Inferior parietal cortex (tissue), 1 donor: ENCODE measurements at regions not wholly inside any gene's neighbourhood (a gene's known extent, or its start where the extent isn't known, plus 50 kb on each side); places are given as distances from the start of the nearest gene placed in this dataset.
"Not testable (repeated sequence)": the region's sequence is repeated elsewhere in the genome, so short reads cannot be mapped to it uniquely, and the experiment has no call there.

ENCODE experiments used
- DNase-seq: peaks from one replicate; pipeline ENCODE4 v3.0.0-alpha.2; 2016; ENCODE audit errors: extremely low spot score

DNA sequence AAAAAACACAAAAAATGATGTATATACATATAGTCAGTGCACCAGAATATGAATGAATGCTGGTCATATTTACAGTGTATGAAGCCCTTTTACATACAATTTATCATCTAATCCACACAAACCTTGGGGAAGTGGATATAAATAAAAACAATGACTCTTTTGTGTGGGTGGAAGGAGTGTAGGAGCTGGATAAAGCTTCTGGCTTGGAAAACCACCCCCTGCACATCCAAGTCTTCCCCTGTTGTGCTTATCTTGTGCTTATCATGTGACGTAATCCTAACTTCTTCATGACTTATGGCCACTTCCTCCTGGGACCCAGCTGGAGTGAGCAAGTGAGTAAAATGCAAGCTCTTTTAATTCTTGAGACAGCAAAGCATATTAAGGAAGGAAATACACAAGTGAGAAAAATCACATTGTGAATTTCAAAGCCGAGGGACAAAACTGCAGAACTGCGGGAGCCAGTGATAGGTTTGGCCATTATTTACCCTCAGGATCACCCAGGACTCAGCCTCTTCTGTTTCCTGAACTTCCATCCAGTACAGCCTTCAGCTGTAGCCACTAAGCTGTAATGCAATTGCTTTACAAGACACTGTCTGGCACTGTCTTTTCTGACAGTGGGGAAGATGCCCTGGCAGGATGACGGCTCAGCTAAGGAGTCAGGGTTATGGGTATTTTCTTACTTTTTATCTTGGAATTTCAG lies 104.0 kb upstream of the PPM1J start:
- DNase-seq = no peak

DNA sequence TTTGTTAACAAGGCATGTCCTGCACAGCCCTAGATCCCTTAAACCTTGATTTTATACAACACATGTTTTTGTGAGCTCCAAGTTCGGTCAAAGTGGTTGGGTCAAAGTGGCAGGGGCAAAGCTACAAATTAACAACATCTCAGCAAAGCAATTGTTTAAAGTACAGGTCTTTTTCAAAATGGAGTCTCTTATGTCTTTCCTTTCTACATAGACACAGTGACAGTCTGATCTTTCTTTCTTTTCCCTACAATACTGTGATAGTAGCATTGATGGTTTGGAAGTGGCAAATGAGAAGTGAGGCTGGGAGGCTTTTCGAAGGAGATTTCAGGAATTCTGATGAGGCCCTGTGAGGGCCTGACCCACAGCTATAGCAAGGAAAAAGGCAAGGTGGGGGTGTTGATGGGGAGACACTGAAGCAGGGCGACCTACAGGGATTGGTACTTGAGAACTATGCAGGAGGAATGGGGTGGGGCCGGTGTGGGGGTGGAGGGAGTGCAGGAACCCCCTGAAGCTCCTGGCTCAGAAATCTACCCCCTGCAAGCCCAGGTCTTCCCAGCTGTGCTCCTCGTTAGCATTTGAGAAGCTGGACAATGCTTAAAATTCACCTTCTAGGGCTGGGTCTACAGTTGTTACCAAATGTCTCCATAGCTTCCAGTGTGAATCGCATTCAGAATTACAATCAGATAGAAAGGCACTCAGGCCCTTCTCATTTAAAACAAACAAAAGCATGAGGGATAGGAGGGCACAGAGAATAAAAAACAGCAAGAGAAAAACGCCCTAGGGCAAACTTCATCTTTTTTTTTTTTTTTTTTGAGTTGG lies 102.6 kb upstream of the PPM1J start:
- no peak for DNase-seq

DNA sequence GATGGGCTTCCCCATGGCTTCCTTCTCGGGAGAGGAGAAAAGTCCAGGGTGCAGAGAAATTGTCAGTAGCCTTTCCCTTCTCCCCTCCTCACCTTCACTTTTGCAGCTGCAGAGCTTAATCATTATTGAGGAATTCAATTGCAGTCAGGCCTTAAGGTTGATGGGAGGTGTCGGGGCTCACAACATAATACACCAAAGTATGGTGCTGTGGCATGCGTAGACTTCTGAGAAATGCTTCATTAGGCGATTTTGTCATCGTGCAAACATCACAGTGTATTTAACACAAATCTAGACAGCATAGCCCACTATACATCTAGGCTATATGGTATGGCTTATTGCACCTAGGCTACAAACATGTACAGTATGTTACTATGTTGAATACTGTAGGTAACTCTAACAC lies 100.2 kb upstream of the PPM1J start:
- no peak for DNase-seq

DNA sequence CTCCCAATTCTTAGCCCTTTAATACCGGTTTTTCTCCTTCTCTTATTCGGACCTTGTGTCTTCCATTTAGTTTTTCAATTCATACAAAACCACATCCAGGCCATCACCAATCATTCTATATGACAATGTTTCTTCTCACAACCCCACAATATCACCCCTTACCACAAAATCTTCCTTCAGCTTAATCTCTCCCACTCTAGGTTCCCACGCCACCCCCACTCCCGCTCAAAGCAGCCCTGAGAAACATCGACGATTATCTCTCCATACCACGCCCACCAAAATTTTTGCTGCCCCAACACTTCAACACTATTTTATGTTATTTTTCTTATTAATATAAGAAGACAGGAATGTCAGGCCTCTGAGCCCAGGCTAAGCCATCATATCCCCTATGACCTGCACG lies 99.5 kb upstream of the PPM1J start:
- not testable (repeated sequence) for DNase-seq

DNA sequence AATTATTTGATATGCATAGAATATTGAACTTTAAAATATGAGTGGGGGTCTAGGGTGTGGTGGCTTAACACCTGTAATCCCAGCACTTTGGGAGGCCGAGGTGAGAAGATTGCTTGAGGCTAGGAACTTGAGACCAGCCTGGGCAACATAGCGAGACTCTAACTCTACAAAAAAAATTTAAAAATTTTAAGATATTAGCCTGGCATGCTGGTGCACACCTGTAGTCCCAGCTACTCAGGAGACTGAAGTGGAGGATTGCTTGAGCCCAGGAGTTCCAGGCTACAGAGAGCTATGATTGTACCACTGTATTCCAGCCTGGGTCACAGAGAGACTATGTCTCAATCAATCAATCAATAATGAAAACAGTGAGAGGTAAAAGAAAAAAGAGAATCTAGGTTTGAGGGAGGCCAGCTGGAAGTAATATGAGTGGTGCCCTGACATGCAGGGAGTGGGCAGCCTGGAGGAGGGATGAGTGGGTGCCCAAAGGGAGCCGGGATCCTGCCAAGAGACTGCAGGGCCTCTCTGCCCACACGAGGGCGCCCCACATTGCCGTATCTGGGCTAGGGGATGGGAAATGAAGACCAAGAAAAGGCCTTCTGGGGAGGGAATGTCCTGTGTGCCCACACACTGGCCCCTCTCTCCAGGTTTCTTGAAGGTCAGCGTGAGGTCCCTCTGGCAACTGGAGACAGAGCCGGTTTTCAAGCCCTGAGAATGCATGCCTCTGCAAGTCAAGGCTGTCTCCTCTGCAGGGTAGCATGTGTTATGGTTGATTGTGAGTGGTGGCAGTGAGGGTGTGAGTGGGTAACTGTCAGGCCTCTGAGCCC lies 93.9 kb upstream of the PPM1J start:
- DNase-seq = peak; percentile 78

DNA sequence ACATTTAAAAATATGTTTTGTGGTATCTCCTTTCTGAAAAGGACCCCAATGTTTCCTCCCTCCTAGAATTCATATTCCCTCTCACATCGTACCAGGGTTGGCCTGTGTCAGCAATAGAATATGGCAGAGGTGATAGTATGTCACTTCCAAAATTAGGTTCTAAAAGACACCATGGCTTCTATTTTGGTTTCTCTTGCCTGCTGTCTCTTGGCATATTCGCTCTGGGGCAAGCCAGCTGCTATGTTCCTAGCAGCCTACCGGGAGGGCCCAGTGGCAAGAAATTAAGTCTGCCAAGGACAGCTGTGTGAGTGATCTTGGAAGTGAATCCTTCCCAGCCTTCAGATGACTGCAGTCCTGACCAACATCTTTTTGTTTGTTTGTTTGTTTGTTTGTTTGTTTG lies 92.9 kb upstream of the PPM1J start:
- DNase-seq = no peak

DNA sequence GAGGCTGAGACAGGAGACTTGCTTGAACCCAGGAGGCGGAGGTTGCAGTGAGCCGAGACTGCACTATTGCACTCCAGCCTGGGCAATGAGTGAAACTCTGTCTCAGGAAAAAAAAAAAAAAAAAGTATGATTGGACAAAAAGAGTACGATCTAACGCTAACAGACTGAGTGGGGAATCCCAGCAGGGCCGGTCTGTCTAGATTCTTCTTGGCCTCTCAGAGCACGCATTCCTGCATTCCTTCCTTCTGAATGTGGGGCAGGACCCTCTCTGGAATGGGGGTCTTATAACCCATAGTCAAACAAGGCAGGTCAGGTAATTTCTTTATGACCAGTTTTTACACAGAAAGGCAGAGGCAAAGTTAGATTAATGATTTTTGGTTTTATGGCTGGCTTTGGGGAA lies 92.0 kb upstream of the PPM1J start:
- DNase-seq = no peak

DNA sequence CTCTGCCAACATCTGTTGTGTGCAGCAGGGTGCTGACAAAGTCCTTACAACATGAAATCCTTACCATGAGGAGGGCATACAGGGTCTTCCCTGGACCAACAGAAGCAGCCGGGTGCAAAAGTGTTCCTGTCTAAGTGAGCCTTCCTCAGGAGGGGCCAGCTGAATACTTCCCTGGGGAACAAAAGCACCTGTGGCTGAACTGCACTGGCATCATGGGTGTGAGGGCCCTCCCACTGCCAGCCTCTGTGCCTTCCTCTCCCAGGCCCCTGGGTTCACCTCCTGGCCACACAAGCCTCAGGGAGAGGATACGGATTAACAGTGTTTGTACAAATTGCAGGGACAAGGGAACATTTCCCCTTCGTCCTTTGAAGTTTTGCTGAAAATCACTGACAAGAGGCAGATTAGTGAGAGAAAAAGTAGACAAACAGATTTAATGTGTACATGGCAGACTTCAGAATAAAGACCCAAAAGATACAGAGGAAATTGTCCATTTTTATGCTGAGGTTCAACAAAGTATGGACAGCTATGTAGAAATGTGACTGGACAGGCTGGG lies 91.0 kb upstream of the PPM1J start:
- no peak for DNase-seq

DNA sequence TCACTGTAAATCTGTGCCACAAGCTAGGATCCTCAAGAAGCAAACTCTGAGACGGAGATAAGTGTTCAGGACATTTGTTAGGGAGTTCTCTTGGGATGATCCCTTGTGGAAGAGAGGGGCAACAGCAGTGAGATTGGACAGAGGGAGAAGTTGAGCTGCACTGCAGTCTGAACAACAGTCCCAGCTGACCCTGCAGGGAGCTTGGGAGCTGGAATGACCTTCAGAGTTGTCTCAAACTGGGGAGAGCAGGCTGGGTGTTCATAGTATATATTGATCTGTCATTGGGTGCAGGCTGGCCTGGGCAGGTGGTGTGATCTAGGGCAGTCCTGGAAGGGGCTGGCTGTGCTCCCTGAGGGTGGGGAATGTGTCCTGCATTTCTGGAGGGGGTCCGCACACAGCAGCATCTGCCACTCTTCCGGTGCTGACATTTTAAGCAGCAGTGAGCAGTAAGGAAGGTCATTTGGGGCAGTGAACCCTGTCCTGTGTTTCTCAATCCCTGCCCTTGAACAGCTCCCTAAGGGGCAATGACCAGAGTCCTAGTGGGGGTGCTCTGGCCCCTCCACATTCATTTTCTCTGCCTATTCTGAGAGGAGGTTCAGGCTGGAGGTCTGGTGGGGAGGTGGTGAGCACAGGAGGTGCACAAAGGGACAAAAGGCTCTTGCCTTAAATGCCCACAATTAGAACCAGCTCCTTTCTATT lies 90.2 kb upstream of the PPM1J start:
- no peak for DNase-seq

DNA sequence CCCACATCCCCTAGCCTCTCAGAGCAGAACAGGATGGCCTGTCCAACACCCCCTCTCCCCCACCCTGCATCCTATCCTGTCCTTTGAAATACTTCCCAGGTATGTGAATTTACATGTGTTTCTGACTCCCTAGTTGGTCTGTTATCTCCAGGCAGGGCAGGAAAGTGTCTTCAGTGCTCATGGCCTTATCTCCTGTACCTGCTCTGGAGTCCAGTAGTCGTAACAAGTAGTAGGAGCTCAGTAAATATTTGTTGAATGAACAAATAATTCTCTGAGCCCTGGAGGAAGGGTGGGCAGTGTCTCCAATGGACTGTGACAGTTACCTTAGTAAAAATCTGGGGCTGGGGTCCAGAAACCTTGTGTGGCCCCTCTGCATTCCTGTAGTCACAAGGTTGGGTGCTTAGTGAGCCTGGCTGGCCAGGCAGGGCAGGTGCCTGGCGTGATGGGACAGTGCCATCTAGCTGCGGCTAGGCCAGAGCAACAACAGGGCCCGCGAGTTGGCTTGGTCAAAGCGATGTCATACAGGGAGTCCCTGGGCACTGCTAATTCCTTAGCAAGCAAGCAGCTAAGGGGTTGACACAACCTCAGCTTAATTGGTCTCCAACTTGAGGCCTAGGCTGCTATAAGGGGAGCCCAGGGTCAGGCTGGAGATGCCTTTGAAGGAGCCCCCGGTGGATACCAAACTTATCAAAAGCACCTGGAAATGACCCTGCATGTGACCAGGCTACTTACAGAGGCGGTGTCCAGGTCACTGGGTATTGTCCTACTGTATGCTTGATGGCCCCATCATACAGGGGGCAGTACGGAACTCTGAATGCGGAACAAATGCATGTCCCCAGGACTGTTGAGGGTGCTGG lies 89.0 kb upstream of the PPM1J start:
- peak; percentile 68 for DNase-seq

DNA sequence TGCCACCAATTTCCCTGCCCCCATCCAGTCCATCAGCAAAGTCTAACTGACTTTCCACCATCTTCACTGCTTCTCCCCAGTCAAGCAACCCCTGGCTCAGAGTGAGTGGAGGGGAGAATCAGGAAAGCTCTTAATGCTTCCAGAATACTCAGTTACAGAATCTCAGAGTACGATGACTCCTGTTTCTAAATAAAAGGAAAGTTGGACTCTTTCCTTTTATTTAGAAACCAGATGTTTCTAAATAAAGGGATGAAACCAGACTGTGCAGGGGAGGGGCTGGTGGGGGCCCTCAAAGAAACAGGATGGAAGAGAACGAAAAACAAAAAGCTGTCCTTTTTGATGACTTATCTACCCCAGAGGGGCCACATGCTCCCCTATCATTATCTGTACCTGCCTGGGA lies 85.2 kb upstream of the PPM1J start:
- DNase-seq = no peak

DNA sequence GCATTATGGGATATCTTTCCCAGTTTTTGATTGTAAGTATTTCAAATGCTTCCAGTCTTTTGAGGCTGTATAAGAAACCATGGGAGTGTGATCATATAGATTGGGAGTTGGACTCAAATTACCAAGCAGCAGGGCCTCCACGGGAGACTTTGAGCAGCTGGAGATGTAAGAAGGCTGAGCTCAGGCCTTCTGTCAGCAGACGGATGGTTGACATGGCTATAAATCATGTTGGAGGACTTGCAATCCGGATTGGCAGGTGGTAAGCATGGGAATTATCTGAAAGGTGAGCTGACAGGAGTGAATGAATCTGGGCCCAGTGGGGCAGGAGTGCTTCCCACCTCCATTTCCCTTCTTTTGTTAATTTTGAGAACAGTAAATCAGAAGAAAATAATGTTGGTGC lies 83.2 kb upstream of the PPM1J start:
- no peak for DNase-seq

DNA sequence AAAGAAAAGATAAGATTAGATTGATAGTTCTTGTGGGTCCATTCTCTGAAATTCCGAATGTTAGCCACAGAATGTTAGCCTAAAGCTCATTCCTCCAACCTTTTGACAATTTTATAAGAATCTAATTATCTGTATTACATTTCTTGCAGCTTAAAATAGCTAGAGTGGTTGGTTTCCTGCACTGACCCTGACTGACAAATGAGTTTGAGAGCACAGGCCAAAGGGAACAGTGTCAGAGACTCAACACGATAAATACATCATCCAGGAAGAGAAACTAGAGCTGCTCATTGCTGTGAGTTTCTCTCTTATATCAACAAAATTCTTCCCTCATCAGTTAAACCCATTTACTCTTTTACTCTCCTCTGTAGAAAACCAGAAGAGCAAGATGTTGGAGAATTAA lies 82.1 kb upstream of the PPM1J start:
- no peak for DNase-seq

DNA sequence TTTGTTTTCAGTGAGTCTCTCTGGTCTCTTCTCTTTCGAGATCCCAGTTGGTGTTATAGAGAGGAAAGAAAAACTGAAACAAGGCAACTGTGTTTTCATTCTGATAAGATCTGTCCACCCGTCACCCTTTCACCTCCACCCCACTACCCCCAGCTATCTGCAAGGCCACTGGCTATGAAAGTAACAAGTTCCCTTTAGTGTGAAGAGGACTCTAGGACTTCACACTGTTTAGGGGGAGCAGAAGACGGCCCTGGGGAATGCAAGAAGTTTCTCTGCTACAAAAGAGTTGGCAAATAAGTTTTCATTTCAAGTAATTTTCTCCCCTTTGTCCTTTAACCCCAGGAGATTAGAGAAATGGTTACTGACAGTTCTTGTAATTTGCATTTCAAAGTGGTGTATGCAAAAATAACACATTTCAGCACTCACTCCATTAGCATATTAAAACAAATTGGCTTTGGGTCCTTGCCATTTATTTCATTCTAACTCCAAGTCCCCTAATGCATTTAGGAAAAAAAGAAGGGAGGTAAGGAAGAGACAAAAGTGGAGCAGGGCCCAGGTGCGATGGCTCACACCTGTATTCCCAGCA lies 79.6 kb upstream of the PPM1J start:
- no peak for DNase-seq

DNA sequence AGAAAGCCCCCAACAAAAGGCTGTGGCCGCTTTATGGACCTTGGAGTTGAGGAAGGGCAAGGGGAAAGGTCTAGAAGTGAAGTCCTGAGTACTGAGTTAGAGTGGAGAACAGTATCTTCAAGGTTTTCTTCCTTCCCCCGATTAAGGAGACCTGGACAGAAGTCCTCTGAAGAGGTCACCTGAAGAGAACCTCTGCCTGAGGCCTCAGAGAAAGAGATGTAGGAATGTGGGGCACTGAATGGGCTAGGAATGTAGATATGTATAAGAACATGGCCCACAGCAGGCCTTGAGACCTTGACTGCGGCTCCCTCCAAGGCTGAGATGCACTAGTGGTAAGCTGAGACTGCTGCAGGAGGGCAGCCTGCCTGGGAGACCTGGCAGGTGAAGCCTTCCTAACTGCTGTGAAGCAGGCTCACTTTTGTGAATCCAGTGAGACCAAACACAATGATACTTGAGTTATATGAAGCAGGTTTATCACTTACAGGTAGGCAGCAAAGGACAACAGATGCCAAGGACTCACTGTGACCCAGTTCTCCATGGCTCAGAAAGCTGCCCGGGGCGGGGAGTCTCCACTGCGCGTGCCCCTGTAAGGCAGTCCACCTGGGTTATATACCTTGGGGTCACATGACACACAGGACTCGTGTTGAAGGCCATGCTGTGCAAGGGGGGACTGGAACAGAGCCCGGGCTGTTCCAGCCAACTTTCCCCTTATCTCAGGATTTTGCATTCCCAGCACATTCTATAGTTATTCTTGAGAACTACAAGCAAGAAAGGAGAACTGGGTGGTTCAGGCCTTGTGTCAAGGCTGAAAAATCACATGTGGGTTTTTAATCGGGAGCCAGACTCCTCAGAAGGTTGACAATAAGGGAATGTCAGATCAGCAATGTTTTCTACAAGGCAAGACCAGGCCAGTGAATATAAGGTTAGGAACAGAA lies 78.8 kb upstream of the PPM1J start:
- DNase-seq = no peak

DNA sequence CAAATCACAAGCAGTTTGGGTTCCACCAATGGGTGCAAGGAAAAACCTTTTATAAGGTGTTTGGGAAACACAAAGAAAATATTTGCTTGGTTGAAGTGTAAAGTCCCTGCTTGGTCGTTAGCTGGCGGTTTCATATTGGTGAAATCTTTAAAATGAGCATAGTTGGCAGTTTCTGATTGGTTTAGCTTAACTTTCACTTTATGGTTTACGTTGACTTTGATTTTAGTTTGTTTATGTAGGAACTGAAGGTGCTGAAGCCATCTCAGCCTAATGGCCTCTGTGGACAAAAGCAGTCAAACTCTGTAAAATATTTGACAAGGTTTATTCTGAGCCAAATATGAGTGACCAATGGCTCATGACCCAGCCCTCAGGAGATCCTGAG lies 76.6 kb upstream of the PPM1J start:
- no peak for DNase-seq

DNA sequence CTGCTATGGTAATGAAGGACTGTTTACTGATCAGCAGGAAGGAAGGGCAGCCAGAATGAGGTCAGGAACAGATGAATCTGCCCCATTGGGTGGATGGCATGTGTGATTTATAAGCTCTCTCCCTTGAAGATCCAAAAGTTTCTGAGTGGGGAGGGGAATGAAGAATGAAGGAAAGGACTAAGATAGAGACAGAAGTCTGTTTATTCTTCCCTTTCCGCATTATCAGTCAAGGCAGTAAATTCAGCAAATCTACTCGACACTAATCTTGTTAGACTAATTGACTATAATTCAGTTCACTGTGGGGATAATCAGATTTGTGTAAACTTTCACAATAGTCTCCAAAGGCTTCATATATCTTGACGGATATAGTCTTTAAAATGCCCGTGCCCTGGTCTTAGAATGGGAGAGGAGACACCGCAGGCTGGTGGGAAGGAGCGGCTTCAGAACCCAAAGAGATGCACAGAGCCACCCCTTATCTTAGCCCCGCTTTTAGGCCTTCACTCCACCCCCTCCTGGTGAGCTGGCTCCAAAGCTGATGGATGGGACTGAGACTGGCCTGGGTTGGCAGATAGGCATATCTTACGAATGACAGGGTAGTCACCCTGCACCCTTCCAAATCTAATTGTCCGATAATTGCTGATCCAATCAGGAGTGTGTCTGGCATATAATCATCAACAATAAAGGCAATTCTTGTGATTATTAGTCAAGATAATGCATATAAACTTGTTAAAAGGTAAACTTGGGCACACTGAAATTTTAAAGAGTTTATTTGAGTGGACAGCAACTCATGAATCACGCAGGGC lies 76.0 kb upstream of the PPM1J start:
- DNase-seq = no peak

DNA sequence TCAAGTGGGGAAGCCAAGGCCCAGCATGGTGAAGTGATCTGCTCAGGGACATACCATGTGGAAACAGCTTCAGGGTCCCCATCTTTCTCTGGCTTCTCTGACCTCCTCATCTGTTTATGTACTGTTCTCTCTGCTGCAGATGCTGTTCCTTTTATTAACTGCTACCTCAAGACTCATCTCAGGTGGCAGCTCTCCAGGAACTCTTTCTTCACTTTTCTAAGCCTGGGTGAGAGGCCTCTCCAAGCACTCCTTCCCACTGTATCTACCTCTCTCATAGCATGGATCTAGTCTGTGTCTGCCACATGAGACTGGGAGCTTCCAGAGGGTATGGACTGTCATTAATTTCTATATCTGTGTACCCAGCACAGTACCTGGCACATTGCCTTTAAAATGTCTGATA lies 73.4 kb upstream of the PPM1J start:
- DNase-seq = no peak
